Astrocyte (in vitro differentiated cells and primary cell): ENCODE measurements at regions not wholly inside any gene's neighbourhood (a gene's known extent, or its start where the extent isn't known, plus 50 kb on each side); places are given as distances from the start of the nearest gene placed in this dataset.
"Not testable (repeated sequence)": the region's sequence is repeated elsewhere in the genome, so short reads cannot be mapped to it uniquely, and the experiment has no call there.

Source experiments
- DNase-seq: peaks from one replicate; pipeline ENCODE4 v3.0.0-alpha.2; 2010; ENCODE audit warnings: low read depth
- FAIRE-seq: peaks from 2 replicates; lab custom pipeline; 2011; peaks lifted over from hg19 to GRCh38; lab: Jason Lieb, UNC
- H2AFZ ChIP-seq: 2 replicates; pipeline ENCODE4 v1.6.0; 2012; ENCODE audit warnings: low read depth, low read length, inconsistent platforms
- H3K27ac ChIP-seq: 2 replicates; pipeline ENCODE4 v1.5.1; 2011; ENCODE audit warnings: low read depth, low read length, inconsistent platforms
- H3K27me3 ChIP-seq: 2 replicates; pipeline ENCODE4 v1.6.0; 2011; ENCODE audit warnings: low read length, inconsistent platforms; ENCODE audit not compliant: insufficient read depth
- H3K36me3 ChIP-seq: 2 replicates; pipeline ENCODE4 v1.5.1; 2011; ENCODE audit warnings: low read length, inconsistent platforms; ENCODE audit not compliant: insufficient read depth
- H3K4me1 ChIP-seq: 2 replicates; pipeline ENCODE4 v1.5.1; 2011; ENCODE audit warnings: low read length, inconsistent platforms; ENCODE audit not compliant: insufficient read depth
- H3K4me2 ChIP-seq: 2 replicates; pipeline ENCODE4 v1.6.0; 2012; ENCODE audit warnings: low read length, inconsistent platforms
- H3K4me3 ChIP-seq: 2 replicates; pipeline ENCODE4 v1.5.1; 2011; ENCODE audit warnings: low read depth, mild to moderate bottlenecking, low read length, inconsistent platforms; ENCODE audit not compliant: insufficient read depth
- H3K79me2 ChIP-seq: 2 replicates; pipeline ENCODE4 v1.6.0; 2012; ENCODE audit warnings: mild to moderate bottlenecking, low read length, inconsistent platforms; ENCODE audit not compliant: insufficient read depth
- H3K9ac ChIP-seq: 2 replicates; pipeline ENCODE4 v1.6.0; 2012; ENCODE audit warnings: mild to moderate bottlenecking, low read length, inconsistent platforms
- H3K9me3 ChIP-seq: 2 replicates; pipeline ENCODE4 v1.5.1; 2012; ENCODE audit warnings: low read depth, mild to moderate bottlenecking, low read length, inconsistent platforms; ENCODE audit not compliant: insufficient read depth
- H4K20me1 ChIP-seq: 2 replicates; pipeline ENCODE4 v1.6.0; 2012; ENCODE audit warnings: low read length, inconsistent platforms; ENCODE audit not compliant: insufficient read depth
- H3K27ac Mint-ChIP-seq: one replicate; pipeline ENCODE4 v1.8.0; 2021; ENCODE audit warnings: mild to moderate bottlenecking, mixed read lengths; ENCODE audit not compliant: unreplicated experiment
- H3K27me3 Mint-ChIP-seq: one replicate; pipeline ENCODE4 v1.8.0; 2021; ENCODE audit warnings: low read depth, mixed read lengths; ENCODE audit not compliant: unreplicated experiment
- H3K36me3 Mint-ChIP-seq: one replicate; pipeline ENCODE4 v1.8.0; 2021; ENCODE audit warnings: low read depth, mixed read lengths; ENCODE audit not compliant: unreplicated experiment
- H3K4me1 Mint-ChIP-seq: one replicate; pipeline ENCODE4 v1.8.0; 2021; ENCODE audit warnings: low read depth, mixed read lengths; ENCODE audit not compliant: unreplicated experiment
- H3K4me3 Mint-ChIP-seq: one replicate; pipeline ENCODE4 v1.8.0; 2021; ENCODE audit warnings: mild to moderate bottlenecking, moderate library complexity, mixed read lengths; ENCODE audit not compliant: unreplicated experiment
- H3K9me3 Mint-ChIP-seq: one replicate; pipeline ENCODE4 v1.8.0; 2021; ENCODE audit warnings: mild to moderate bottlenecking, mixed read lengths; ENCODE audit not compliant: unreplicated experiment
- CTCF ChIP-seq: IDR thresholded peaks from 2 replicates; pipeline ENCODE4 v1.5.1; 2011; ENCODE audit warnings: low read depth, mild to moderate bottlenecking, inconsistent platforms, low read length, moderate library complexity; ENCODE audit not compliant: insufficient read depth
- EZH2 ChIP-seq: IDR thresholded peaks from 2 replicates; pipeline ENCODE4 v1.6.1; 2012; ENCODE audit warnings: mild to moderate bottlenecking, low read length, inconsistent platforms; ENCODE audit not compliant: insufficient read depth

- no peaks in the 10 kb centered on the region for H3K36me3 Mint-ChIP-seq
- TF ChIP-seq CTCF = no peak
- no peak for TF ChIP-seq EZH2
- peak; percentile 88 for DNase-seq
These were observed 89.6 kb upstream of the BASP1 start for GRCh38 chr5:17127743-17128231.

GRCh38 chr5:17129093-17129849, 88.2 kb upstream of the BASP1 start:
- TF ChIP-seq CTCF (no peak), EZH2 (no peak)
- no peak for FAIRE-seq
- peak overlapping the region; percentile 1 for H3K9ac ChIP-seq

More at GRCh38 chr5:17127743-17128231, 89.6 kb upstream of the BASP1 start:
- Histone ChIP-seq H3K27ac (peak overlapping the region; percentile 90), H3K4me2 (peak overlapping the region; percentile 52), H3K9me3 (no peaks in the 10 kb centered on the region), H3K36me3 (no peaks in the 10 kb centered on the region), H3K27me3 (no peaks in the 10 kb centered on the region), H3K4me1 (peaks cover 45% of the 10 kb centered on the region), H3K79me2 (no peaks in the 10 kb centered on the region), H4K20me1 (no peaks in the 10 kb centered on the region), H2AFZ (no peak overlapping the region), H3K4me3 (peak overlapping the region; percentile 32), H3K9ac (peak overlapping the region; percentile 69)
- Mint-ChIP-seq H3K9me3 (peaks cover 2% of the 10 kb centered on the region), H3K27me3 (no peaks in the 10 kb centered on the region), H3K27ac (no peak overlapping the region), H3K4me3 (no peak overlapping the region), H3K4me1 (peaks cover 30% of the 10 kb centered on the region)
- FAIRE-seq = no peak

GRCh38 chr5:17130302-17130701, 87.1 kb upstream of the BASP1 start:
- peak overlapping the region; percentile 75 for H3K27ac Mint-ChIP-seq
- H3K9me3 ChIP-seq, H3K79me2 ChIP-seq, H3K27me3 ChIP-seq, H3K9me3 Mint-ChIP-seq, H2AFZ ChIP-seq, H3K27ac ChIP-seq, H3K4me3 Mint-ChIP-seq, H3K27me3 Mint-ChIP-seq, H3K36me3 Mint-ChIP-seq, H3K36me3 ChIP-seq, H3K9ac ChIP-seq, FAIRE-seq, H3K4me3 ChIP-seq, H4K20me1 ChIP-seq: not testable (repeated sequence)
- DNase-seq = peak; percentile 76
- Histone ChIP-seq H3K4me2 (peak overlapping the region; percentile 29), H3K4me1 (peaks cover 41% of the 10 kb centered on the region)
- peaks cover 21% of the 10 kb centered on the region for H3K4me1 Mint-ChIP-seq

More at GRCh38 chr5:17129093-17129849, 88.2 kb upstream of the BASP1 start:
- peak overlapping the region; percentile 90 for H3K27ac ChIP-seq
- H3K4me1 ChIP-seq = peaks cover 43% of the 10 kb centered on the region
- Mint-ChIP-seq H3K27me3 (no peaks in the 10 kb centered on the region), H3K4me1 (peaks cover 24% of the 10 kb centered on the region), H3K4me3 (no peak overlapping the region), H3K9me3 (no peaks in the 10 kb centered on the region), H3K36me3 (no peaks in the 10 kb centered on the region), H3K27ac (peak overlapping the region; percentile 28)
- no peak overlapping the region for H2AFZ ChIP-seq
- H4K20me1 ChIP-seq = no peaks in the 10 kb centered on the region
- no peaks in the 10 kb centered on the region for H3K9me3 ChIP-seq
- no peak overlapping the region for H3K4me2 ChIP-seq
- DNase-seq = no peak
- no peaks in the 10 kb centered on the region for H3K27me3 ChIP-seq
- no peak overlapping the region for H3K4me3 ChIP-seq
- H3K36me3 ChIP-seq = no peaks in the 10 kb centered on the region
- H3K79me2 ChIP-seq = no peaks in the 10 kb centered on the region
